ENCODE measurements at regions not wholly inside any gene's neighbourhood (a gene's known extent, or its start where the extent isn't known, plus 50 kb on each side); places are given as distances from the start of the nearest gene placed in this dataset.

DNA sequence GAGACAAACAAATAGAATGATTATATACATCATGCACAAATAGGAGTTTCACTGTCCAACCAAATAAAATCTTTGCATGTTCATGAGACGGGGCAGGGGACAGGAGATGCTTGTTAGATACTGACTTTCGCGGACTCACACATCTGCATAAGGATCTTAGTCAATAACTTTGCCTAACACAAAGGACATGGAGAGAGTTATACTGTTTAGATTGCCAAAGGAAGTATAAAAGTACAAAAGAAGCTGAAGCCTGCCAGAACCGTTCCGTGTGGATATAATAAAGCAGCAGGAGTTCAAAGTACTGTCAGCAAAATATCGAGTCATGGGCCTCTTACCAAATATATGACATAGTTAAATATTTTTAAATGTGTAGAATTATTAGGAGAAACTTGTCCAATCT is 1148.4 kb downstream of the EFNA5 start:
- TF ChIP-seq, protein P1, sequence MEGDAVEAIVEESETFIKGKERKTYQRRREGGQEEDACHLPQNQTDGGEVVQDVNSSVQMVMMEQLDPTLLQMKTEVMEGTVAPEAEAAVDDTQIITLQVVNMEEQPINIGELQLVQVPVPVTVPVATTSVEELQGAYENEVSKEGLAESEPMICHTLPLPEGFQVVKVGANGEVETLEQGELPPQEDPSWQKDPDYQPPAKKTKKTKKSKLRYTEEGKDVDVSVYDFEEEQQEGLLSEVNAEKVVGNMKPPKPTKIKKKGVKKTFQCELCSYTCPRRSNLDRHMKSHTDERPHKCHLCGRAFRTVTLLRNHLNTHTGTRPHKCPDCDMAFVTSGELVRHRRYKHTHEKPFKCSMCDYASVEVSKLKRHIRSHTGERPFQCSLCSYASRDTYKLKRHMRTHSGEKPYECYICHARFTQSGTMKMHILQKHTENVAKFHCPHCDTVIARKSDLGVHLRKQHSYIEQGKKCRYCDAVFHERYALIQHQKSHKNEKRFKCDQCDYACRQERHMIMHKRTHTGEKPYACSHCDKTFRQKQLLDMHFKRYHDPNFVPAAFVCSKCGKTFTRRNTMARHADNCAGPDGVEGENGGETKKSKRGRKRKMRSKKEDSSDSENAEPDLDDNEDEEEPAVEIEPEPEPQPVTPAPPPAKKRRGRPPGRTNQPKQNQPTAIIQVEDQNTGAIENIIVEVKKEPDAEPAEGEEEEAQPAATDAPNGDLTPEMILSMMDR (conservative IDR thresholded peaks at IDR 0.05; ENCODE audit: low read length): no peak
- DNase-seq (ENCODE audit: low read depth): no peak
- H3K4me3 ChIP-seq (ENCODE audit: low read length): no peak overlapping the region

DNA sequence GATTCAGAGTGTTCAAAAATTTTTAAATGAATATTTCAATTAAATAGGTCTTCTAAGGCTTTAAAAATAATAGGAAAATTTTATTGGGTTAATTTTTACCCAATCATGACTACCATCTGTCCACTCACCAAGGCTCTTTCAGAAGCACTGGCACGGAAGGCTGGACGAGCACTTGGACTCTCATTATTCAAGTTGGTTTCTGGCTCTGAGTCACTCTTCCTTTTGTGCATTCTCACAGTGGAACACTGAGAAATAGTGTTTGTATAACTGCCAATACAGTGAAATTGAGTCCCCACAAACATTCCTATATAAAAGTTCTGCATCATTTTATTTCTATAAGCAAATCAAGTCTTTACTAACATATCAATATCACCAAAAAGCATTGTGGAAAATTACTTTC is 1149.0 kb downstream of the EFNA5 start:
- peak; percentile 34 for DNase-seq (ENCODE audit: low read depth)
- TF ChIP-seq, protein P1 (conservative IDR thresholded peaks at IDR 0.05; ENCODE audit: low read length): no peak
- H3K4me3 ChIP-seq (ENCODE audit: low read length): no peak overlapping the region

DNA sequence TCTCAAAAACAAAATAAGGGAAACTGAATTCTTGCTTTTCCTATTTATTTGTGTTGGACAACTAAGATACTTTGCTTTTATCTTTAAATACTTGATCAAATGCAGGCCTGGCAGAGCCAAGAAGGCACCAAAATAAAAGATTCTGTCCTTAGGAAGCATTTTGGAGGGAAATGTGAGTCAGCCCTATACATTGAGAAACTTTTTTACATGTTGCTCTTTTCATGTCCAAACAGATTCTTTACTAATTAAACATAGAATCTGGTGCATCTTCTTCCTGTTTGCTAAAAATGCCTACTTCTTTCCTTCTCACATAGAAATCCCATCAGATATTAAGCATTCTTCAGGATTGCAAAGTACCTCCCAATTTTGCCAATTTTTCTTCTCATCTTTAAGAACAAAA is 1160.4 kb downstream of the EFNA5 start:
- no peak for DNase-seq (ENCODE audit: low read depth)
- no peak overlapping the region for H3K4me3 ChIP-seq (ENCODE audit: low read length)
- TF ChIP-seq, protein P1 (conservative IDR thresholded peaks at IDR 0.05; ENCODE audit: low read length): no peak

DNA sequence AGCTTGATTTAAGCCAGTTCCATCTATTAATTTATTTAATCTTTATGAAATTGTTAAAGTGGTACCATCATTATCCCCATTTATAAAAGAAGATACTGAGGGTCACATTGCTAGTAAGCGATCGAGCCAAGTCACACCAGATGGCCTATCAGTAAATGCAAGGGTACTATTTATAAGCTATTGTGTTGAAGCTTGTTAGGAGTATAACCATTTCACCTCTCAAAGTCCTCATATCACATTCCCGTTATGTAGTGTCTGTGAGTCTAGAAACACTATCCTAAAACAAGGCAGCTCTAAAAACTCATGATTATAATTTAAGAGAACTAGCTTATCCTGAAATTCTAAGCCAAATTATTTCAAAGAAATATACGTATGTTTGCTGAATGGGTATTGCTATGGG is 1161.8 kb downstream of the EFNA5 start:
- TF ChIP-seq, protein P1 (conservative IDR thresholded peaks at IDR 0.05; ENCODE audit: low read length): no peak
- no peak overlapping the region for H3K4me3 ChIP-seq (ENCODE audit: low read length)
- DNase-seq (ENCODE audit: low read depth): no peak

DNA sequence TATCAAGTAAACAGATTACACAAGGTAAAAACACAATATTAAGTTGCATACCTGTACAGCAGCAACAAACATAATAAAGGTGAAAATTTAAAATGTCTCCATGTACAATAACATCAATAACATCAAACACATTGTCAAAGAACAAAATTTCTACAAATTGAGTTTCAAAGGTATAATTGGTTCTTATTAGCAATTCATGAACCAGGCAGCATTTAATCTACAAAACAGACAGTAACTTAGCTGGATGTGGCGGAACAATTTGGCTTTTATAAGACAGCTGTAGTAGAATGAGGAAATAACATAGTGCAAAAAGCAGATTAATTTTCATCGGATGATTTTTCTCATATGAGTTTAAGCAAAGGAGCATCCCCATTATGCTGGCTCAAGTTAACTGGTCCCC is 1176.8 kb downstream of the EFNA5 start:
- TF ChIP-seq, protein P1 (conservative IDR thresholded peaks at IDR 0.05; ENCODE audit: low read length): no peak
- DNase-seq (ENCODE audit: low read depth): no peak
- H3K4me3 ChIP-seq (ENCODE audit: low read length): no peak overlapping the region

DNA sequence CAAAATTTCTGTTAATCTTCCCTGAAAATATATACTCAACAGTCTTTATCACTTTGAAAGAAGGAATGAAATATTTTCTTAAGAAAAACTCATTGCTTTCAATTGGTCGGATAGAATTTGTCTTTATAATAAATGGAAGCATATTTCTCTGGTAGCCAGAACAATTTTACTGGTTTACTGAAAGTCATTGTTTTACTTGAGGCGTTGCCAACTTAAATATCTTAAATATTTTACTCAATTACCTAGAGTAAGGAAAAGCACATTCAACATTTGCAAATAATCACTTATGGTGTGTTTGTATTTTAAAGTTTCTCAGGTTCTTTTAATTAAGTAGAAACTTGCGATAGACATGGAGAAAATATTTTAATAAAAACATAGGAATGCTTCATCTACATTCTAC is 1181.7 kb downstream of the EFNA5 start:
- TF ChIP-seq, protein P1 (conservative IDR thresholded peaks at IDR 0.05; ENCODE audit: low read length): no peak
- no peak for DNase-seq (ENCODE audit: low read depth)

DNA sequence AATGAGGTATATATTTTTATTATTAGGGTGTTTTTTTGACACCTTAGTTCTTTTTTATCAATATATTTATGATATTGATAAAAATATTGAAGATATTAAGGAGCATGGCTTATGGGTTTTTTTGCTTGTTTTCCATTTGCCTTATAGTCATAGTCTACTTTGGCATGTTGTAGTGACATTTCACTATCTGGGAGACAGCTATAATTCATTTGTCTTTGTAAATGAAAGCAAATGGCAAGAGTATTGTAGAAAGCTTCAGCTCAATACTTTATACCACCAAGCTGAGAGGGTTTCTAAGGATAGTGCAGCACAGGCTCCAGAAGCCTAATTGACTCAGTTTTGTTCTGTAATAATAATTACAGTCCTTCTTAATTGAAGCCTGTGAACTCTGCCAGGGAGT is 1182.3 kb downstream of the EFNA5 start:
- TF ChIP-seq, protein P1 (conservative IDR thresholded peaks at IDR 0.05; ENCODE audit: low read length): no peak
- no peak overlapping the region for H3K4me3 ChIP-seq (ENCODE audit: low read length)
- DNase-seq (ENCODE audit: low read depth): no peak

More for the DNA sequence above, 1181.7 kb downstream of the EFNA5 start:
- H3K4me3 ChIP-seq (ENCODE audit: low read length): no peak overlapping the region
